Loucy (cell line): ENCODE measurements at regions not wholly inside any gene's neighbourhood (a gene's known extent, or its start where the extent isn't known, plus 50 kb on each side); places are given as distances from the start of the nearest gene placed in this dataset.

Experiments
- H2AFZ ChIP-seq: fragments of 200-600 bp; sonication (generic); 2 replicates; pipeline ENCODE4 v1.6.0; 2016; ENCODE audit warnings: antibody characterized with exemption, mild to moderate bottlenecking, low read length, moderate library complexity
- H3F3A ChIP-seq: fragments of 200-600 bp; 2 replicates; pipeline ENCODE4 v1.6.0; 2016; ENCODE audit warnings: antibody characterized with exemption, low read depth, mild to moderate bottlenecking
- H3K27me3 ChIP-seq: fragments of 200-600 bp; sonication (generic); 2 replicates; pipeline ENCODE4 v1.6.1; 2014; ENCODE audit warnings: low read length, mild to moderate bottlenecking; ENCODE audit not compliant: insufficient read depth, poor library complexity, severe bottlenecking
- H3K36me3 ChIP-seq: fragments of 200-600 bp; sonication (generic); 2 replicates; pipeline ENCODE4 v1.6.1; 2016; ENCODE audit warnings: low read length; ENCODE audit not compliant: insufficient read depth
- H3K4me1 ChIP-seq: fragments of 200-600 bp; sonication (generic); 2 replicates; pipeline ENCODE4 v1.5.1; 2014; ENCODE audit warnings: low read length, mild to moderate bottlenecking; ENCODE audit not compliant: insufficient read depth, poor library complexity, severe bottlenecking
- H3K4me2 ChIP-seq: fragments of 200-600 bp; sonication (generic); 2 replicates; pipeline ENCODE4 v1.6.0; 2014; ENCODE audit warnings: antibody characterized with exemption, low read length, low read depth, mild to moderate bottlenecking; ENCODE audit not compliant: poor library complexity, severe bottlenecking
- H3K4me3 ChIP-seq: fragments of 200-600 bp; sonication (generic); 2 replicates; pipeline ENCODE4 v1.5.1; 2014; ENCODE audit warnings: low read length, mild to moderate bottlenecking, mixed read lengths; ENCODE audit not compliant: poor library complexity, severe bottlenecking
- H3K79me2 ChIP-seq: fragments of 200-600 bp; sonication (generic); 2 replicates; pipeline ENCODE4 v1.6.1; 2014; ENCODE audit warnings: low read length; ENCODE audit not compliant: insufficient read depth
- H3K9ac ChIP-seq: fragments of 200-600 bp; sonication (generic); 2 replicates; pipeline ENCODE4 v1.6.0; 2014; ENCODE audit warnings: mild to moderate bottlenecking, low read depth, low read length, moderate library complexity; ENCODE audit not compliant: poor library complexity, severe bottlenecking
- H3K9me2 ChIP-seq: fragments of 200-600 bp; sonication (generic); replicated peaks from 2 replicates; pipeline ENCODE4 v1.6.1; 2016; ENCODE audit warnings: low read depth, low read length, mixed read lengths
- H3K9me3 ChIP-seq: fragments of 200-600 bp; sonication (generic); 2 replicates; pipeline ENCODE4 v1.6.1; 2014; ENCODE audit warnings: mild to moderate bottlenecking, antibody characterized with exemption, low read length, low read depth; ENCODE audit not compliant: insufficient read depth
- H4K20me1 ChIP-seq: fragments of 200-600 bp; sonication (generic); 2 replicates; pipeline ENCODE4 v1.6.0; 2014; ENCODE audit warnings: antibody characterized with exemption, low read length, mild to moderate bottlenecking; ENCODE audit not compliant: insufficient read depth, poor library complexity, severe bottlenecking
- EZH2phosphoT487 ChIP-seq: fragments of 200-600 bp; IDR thresholded peaks from 2 replicates; pipeline ENCODE4 v1.6.1; 2018; ENCODE audit warnings: antibody characterized with exemption, mild to moderate bottlenecking, moderate library complexity, borderline replicate concordance
- TF ChIP-seq, protein P1 (sequence below): fragments of 200-600 bp; sonication (generic); conservative IDR thresholded peaks from 2 replicates; pipeline ENCODE4 v1.5.1; 2014; ENCODE audit warnings: mild to moderate bottlenecking, antibody characterized with exemption, low read length

DNA sequence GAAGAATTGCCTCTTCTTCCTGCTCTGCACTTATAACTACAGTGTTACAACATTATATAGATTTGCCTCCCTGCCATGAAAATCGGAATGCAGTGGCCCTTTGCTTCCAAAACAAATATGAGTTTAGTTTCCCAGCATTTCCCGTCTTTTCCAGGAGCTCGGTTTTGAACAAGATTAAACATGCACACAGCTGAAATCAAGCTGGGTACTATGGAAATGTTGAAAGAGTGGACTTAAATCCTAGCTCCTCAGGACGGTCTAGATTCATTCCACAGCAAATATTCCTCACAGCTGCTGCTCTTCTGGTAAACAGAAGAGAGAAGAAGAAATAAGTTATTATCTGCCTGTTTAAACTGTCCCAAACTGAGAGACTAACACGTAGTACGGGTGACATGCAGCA is 161.4 kb downstream of the PIK3R1 start:
- peaks cover 11% of the 10 kb centered on the region for H3F3A ChIP-seq
- TF ChIP-seq, protein P1, sequence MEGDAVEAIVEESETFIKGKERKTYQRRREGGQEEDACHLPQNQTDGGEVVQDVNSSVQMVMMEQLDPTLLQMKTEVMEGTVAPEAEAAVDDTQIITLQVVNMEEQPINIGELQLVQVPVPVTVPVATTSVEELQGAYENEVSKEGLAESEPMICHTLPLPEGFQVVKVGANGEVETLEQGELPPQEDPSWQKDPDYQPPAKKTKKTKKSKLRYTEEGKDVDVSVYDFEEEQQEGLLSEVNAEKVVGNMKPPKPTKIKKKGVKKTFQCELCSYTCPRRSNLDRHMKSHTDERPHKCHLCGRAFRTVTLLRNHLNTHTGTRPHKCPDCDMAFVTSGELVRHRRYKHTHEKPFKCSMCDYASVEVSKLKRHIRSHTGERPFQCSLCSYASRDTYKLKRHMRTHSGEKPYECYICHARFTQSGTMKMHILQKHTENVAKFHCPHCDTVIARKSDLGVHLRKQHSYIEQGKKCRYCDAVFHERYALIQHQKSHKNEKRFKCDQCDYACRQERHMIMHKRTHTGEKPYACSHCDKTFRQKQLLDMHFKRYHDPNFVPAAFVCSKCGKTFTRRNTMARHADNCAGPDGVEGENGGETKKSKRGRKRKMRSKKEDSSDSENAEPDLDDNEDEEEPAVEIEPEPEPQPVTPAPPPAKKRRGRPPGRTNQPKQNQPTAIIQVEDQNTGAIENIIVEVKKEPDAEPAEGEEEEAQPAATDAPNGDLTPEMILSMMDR = no peak
- TF ChIP-seq EZH2phosphoT487 = no peak
- no peaks in the 10 kb centered on the region for H3K27me3 ChIP-seq
- no peak overlapping the region for H3K9ac ChIP-seq
- no peaks in the 10 kb centered on the region for H4K20me1 ChIP-seq
- H3K36me3 ChIP-seq = no peaks in the 10 kb centered on the region
- no peaks in the 10 kb centered on the region for H3K79me2 ChIP-seq
- H3K9me2 ChIP-seq = no peaks in the 10 kb centered on the region
- peaks cover 59% of the 10 kb centered on the region for H3K4me1 ChIP-seq
- H3K4me3 ChIP-seq = no peak overlapping the region
- H3K4me2 ChIP-seq = no peak overlapping the region
- no peak overlapping the region for H2AFZ ChIP-seq
- no peaks in the 10 kb centered on the region for H3K9me3 ChIP-seq

DNA sequence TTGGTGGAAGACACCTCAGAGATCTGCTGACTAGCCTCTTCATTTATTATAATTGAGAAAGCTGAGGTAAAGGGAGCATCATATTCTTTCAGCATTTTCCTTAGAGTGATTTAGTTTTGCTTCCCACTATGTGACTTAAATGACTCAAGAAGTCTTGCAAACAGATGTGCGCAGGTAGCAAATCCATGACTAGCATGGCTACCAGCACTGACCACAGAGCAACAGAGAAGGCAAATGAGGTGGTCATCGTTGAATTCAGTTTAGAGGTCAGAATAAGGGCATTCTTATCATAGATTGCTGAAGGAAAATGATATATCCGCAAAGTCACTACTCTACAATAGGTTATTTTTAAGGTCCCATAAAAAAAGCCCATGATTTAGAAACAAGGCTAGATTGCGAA is 162.2 kb downstream of the PIK3R1 start:
- H3K4me1 ChIP-seq = peaks cover 67% of the 10 kb centered on the region
- H4K20me1 ChIP-seq = no peaks in the 10 kb centered on the region
- no peaks in the 10 kb centered on the region for H3K27me3 ChIP-seq
- peak overlapping the region; percentile 43 for H3K4me3 ChIP-seq
- H3K79me2 ChIP-seq = no peaks in the 10 kb centered on the region
- no peaks in the 10 kb centered on the region for H3K9me2 ChIP-seq
- peaks cover 11% of the 10 kb centered on the region for H3F3A ChIP-seq
- no peaks in the 10 kb centered on the region for H3K36me3 ChIP-seq
- peak overlapping the region; percentile 62 for H3K4me2 ChIP-seq
- H3K9me3 ChIP-seq = no peaks in the 10 kb centered on the region
- no peak overlapping the region for H3K9ac ChIP-seq
- TF ChIP-seq EZH2phosphoT487 = no peak
- TF ChIP-seq, protein P1 = no peak
- H2AFZ ChIP-seq = no peak overlapping the region

DNA sequence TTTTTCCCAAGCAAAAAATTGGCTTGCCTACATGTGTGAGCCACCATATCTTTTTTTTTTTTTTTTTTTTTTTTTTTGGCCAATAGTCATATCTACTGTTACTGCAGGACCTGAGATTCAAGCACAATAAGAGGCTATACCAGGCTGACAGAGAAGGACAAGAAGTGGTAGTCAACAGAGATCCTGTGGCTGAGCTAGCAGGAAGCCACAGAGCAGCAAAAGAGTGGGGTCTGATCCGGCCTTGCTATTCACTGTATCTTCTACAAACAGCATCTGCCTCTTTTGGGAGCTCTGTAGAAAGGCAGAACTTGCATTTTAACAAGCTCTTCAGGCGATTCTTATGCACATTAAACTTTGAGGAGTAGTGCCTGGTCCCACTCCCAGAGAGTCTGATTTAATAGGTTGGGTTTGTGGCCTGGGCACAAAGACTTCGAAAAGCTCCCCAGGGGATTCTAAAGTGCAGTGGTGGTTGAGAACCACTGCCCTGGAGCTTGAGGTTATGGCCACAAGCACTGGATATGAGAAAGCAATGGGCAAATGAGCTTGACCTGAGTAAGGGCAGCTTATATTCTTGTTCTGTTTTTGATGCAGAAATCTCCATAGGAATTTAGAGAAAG is 162.8 kb downstream of the PIK3R1 start:
- H2AFZ ChIP-seq = no peak overlapping the region
- no peaks in the 10 kb centered on the region for H3K27me3 ChIP-seq
- peaks cover 72% of the 10 kb centered on the region for H3K4me1 ChIP-seq
- TF ChIP-seq EZH2phosphoT487 = peak; percentile 87
- TF ChIP-seq, protein P1 = no peak
- no peaks in the 10 kb centered on the region for H3K9me3 ChIP-seq
- no peaks in the 10 kb centered on the region for H3K79me2 ChIP-seq
- H3K4me3 ChIP-seq = peak overlapping the region; percentile 43
- H3K9ac ChIP-seq = no peak overlapping the region
- H3K4me2 ChIP-seq = peak overlapping the region; percentile 62
- no peaks in the 10 kb centered on the region for H3K36me3 ChIP-seq
- H3F3A ChIP-seq = peaks cover 11% of the 10 kb centered on the region
- no peaks in the 10 kb centered on the region for H3K9me2 ChIP-seq
- H4K20me1 ChIP-seq = no peaks in the 10 kb centered on the region
